Suppressor macrophage (primary cell): ENCODE measurements at regions not wholly inside any gene's neighbourhood (a gene's known extent, or its start where the extent isn't known, plus 50 kb on each side); places are given as distances from the start of the nearest gene placed in this dataset.
"Not testable (repeated sequence)": the region's sequence is repeated elsewhere in the genome, so short reads cannot be mapped to it uniquely, and the experiment has no call there.

ENCODE experiments used
- DNase-seq, 4 experiments: peaks; one replicate each; pipeline ENCODE4 v3.0.0-alpha.2; 2020 to 2022

GRCh38 chr4:177494791-177495190 is 52.6 kb upstream of the AGA start:
- no peak for DNase-seq

GRCh38 chr4:177495626-177496025 is 53.4 kb upstream of the AGA start:
- DNase-seq, result not testable (repeated sequence)

- no peak for DNase-seq
These were observed 57.3 kb upstream of the AGA start for GRCh38 chr4:177499537-177499936.

GRCh38 chr4:177505171-177505615 is 63.0 kb upstream of the AGA start:
- DNase-seq, result no peak

- no peak for DNase-seq
These were observed 66.4 kb upstream of the AGA start for GRCh38 chr4:177508662-177509061.

- DNase-seq, result no peak
These were observed 67.0 kb upstream of the AGA start for GRCh38 chr4:177509226-177509745.

- no peak for DNase-seq
These were observed 69.4 kb upstream of the AGA start for GRCh38 chr4:177511611-177512010.

GRCh38 chr4:177512646-177513045 is 70.4 kb upstream of the AGA start:
- DNase-seq, result no peak

- no peak for DNase-seq
These were observed 75.6 kb upstream of the AGA start for GRCh38 chr4:177517862-177518261.

GRCh38 chr4:177519481-177520260 is 77.4 kb upstream of the AGA start:
- DNase-seq, result no peak

- no peak for DNase-seq
These were observed 86.4 kb upstream of the AGA start for GRCh38 chr4:177528620-177529019.

- no peak for DNase-seq
These were observed 88.3 kb upstream of the AGA start for GRCh38 chr4:177530561-177530960.

- no peak for DNase-seq
These were observed 90.1 kb upstream of the AGA start for GRCh38 chr4:177532358-177532757.

- DNase-seq, result peak in 1 of 4 experiments; percentile 3
These were observed 92.6 kb upstream of the AGA start for GRCh38 chr4:177534841-177535240.

GRCh38 chr4:177546745-177547144 is 104.5 kb upstream of the AGA start:
- no peak for DNase-seq

- DNase-seq, result no peak
These were observed 105.7 kb upstream of the AGA start for GRCh38 chr4:177547985-177548384.

GRCh38 chr4:177555007-177555574 is 112.9 kb upstream of the AGA start:
- DNase-seq, result peak; percentile 3 to 32 (median 31)

- DNase-seq, result no peak
These were observed 115.2 kb upstream of the AGA start for GRCh38 chr4:177557416-177557815.

- DNase-seq, result no peak
These were observed 116.8 kb upstream of the AGA start for GRCh38 chr4:177558995-177559394.

- DNase-seq, result no peak
These were observed 119.9 kb upstream of the AGA start for GRCh38 chr4:177562163-177562562.

- no peak for DNase-seq
These were observed 120.6 kb upstream of the AGA start for GRCh38 chr4:177562859-177563258.

GRCh38 chr4:177566691-177567090 is 124.5 kb upstream of the AGA start:
- DNase-seq, result no peak

- no peak for DNase-seq
These were observed 126.7 kb upstream of the AGA start for GRCh38 chr4:177568931-177569330.

GRCh38 chr4:177569434-177569833 is 127.2 kb upstream of the AGA start:
- no peak for DNase-seq
